T-cell (primary cell): ENCODE measurements at regions not wholly inside any gene's neighbourhood (a gene's known extent, or its start where the extent isn't known, plus 50 kb on each side); places are given as distances from the start of the nearest gene placed in this dataset.

Experiments
- ATAC-seq, 4 experiments: fragments of 200-7000 bp in 3 of 4; fragments of 150-1000 bp in 1 of 4; cut with Tn5 transposase; replicated peaks in 1 of 4; 1 replicate in 3 of 4; 2 replicates in 1 of 4; pipeline ENCODE4 v1.10.0; 2021; ENCODE audit warnings: moderate library complexity in 3 of 4, mild to moderate bottlenecking in 2 of 4, moderate number of reproducible peaks in 1 of 4
- CTCF ChIA-PET, 2 donors: fragments of 300-600 bp; sonication (Branson Sonifier 250); formaldehyde crosslinking; loops; one replicate each; lab custom pipeline; 2022; ENCODE audit warnings: antibody characterized with exemption in 2 of 2; lab: Charles Lee
- POLR2A ChIA-PET, 2 donors: fragments of 300-600 bp; sonication (Branson Sonifier 250); formaldehyde crosslinking; loops; one replicate each; lab custom pipeline; 2022; ENCODE audit warnings: antibody characterized with exemption in 2 of 2; lab: Charles Lee
- DNase-seq, 35 experiments: peaks; one replicate each; pipeline versions ENCODE4 v3.0.0 to v3.0.0-alpha.2; 2013 to 2023
- H3K27ac ChIP-seq: one replicate; pipeline ENCODE4 v1.5.1; 2013; ENCODE audit warnings: low read length
- H3K27me3 ChIP-seq, 2 experiments: replicated peaks in 1 of 2; 1 replicate in 1 of 2; 2 replicates in 1 of 2; pipeline versions ENCODE4 v1.6.1 to v1.7.0; 2013; ENCODE audit warnings: low read length in 1 of 2, mixed read lengths in 1 of 2; ENCODE audit not compliant: control insufficient read depth in 2 of 2, insufficient read depth in 2 of 2; ENCODE audit errors: extremely low read depth in 1 of 2
- H3K36me3 ChIP-seq, 2 donors: 1 replicate in 1 of 2; 2 replicates in 1 of 2; pipeline versions ENCODE4 v1.6.1 to v1.7.0; 2013; ENCODE audit warnings: low read length in 1 of 2; ENCODE audit not compliant: control insufficient read depth in 2 of 2, insufficient read depth in 1 of 2; ENCODE audit errors: extremely low read depth in 1 of 2
- H3K4me1 ChIP-seq, 2 experiments: 1 replicate in 1 of 2; 2 replicates in 1 of 2; pipeline versions ENCODE4 v1.6.1 to v1.7.0; 2013; ENCODE audit warnings: low read length in 2 of 2, mixed read lengths in 1 of 2; ENCODE audit not compliant: insufficient read depth in 2 of 2, control insufficient read depth in 1 of 2; ENCODE audit errors: extremely low read depth in 1 of 2
- H3K4me3 ChIP-seq, 2 donors: 1 replicate in 1 of 2; 2 replicates in 1 of 2; pipeline versions ENCODE4 v1.5.1 to v1.7.0; 2013; ENCODE audit warnings: mild to moderate bottlenecking in 2 of 2, low read length in 1 of 2, moderate library complexity in 1 of 2; ENCODE audit not compliant: control insufficient read depth in 1 of 2; ENCODE audit errors: extremely low read depth in 1 of 2
- H3K9me3 ChIP-seq: 2 replicates; pipeline ENCODE4 v1.7.0; 2013
- H3K27ac Mint-ChIP-seq, 2 donors: one replicate each; pipeline ENCODE4 v1.8.0; 2020 to 2021; ENCODE audit warnings: mild to moderate bottlenecking in 2 of 2, mixed read lengths in 2 of 2
- H3K27me3 Mint-ChIP-seq, 2 donors: one replicate each; pipeline ENCODE4 v1.8.0; 2021 to 2022; ENCODE audit warnings: mixed read lengths in 2 of 2
- H3K36me3 Mint-ChIP-seq: one replicate; pipeline ENCODE4 v1.8.0; 2021; ENCODE audit warnings: mixed read lengths
- H3K4me1 Mint-ChIP-seq, 3 donors: one replicate each; pipeline ENCODE4 v1.8.0; 2020 to 2022; ENCODE audit warnings: mixed read lengths in 3 of 3, mild to moderate bottlenecking in 1 of 3
- H3K4me3 Mint-ChIP-seq, 3 donors: one replicate each; pipeline ENCODE4 v1.8.0; 2020 to 2022; ENCODE audit warnings: mild to moderate bottlenecking in 3 of 3, mixed read lengths in 3 of 3, moderate library complexity in 3 of 3
- H3K9me3 Mint-ChIP-seq, 3 donors: one replicate each; pipeline ENCODE4 v1.8.0; 2020 to 2022; ENCODE audit warnings: mixed read lengths in 3 of 3
- WGBS: methylation state at CpG from one replicate; pipeline ENCODE4 v1.1.5; 2013; ENCODE audit warnings: missing lambda C conversion rate; ENCODE audit not compliant: insufficient coverage; 5-methylcytosine and 5-hydroxymethylcytosine counted together

- Histone ChIP-seq H3K36me3 (no peaks in the 10 kb centered on the region), H3K4me3 (no peak overlapping the region), H3K9me3 (no peaks in the 10 kb centered on the region), H3K27me3 (peaks cover 0 to 23% of the 10 kb centered on the region in 2 experiments), H3K4me1 (no peaks in the 10 kb centered on the region), H3K27ac (no peak overlapping the region)
- no peak for DNase-seq
- Mint-ChIP-seq H3K4me3 (no peak overlapping the region), H3K4me1 (peaks cover 0 to 7% (median 4%) of the 10 kb centered on the region in 3 donors), H3K36me3 (no peaks in the 10 kb centered on the region), H3K9me3 (no peaks in the 10 kb centered on the region), H3K27me3 (peaks cover 12 to 31% of the 10 kb centered on the region in 2 donors), H3K27ac (no peak overlapping the region)
- WGBS, result 97% methylated on average over 6 of the region's 10 CpGs
- no peak for ATAC-seq
- CTCF ChIA-PET, result interaction anchor here in 1 of 2 donors (0.7 kb wide), 1 partner anchor 1037 kb away, joined by 7 read pairs; no protein-coding TSS in a partner anchor
- POLR2A ChIA-PET, result no interaction called here
These were observed 379.0 kb downstream of the THBS2 start for GRCh38 chr6:168874637-168875036.

GRCh38 chr6:168873278-168874190 is 380.1 kb downstream of the THBS2 start:
- Mint-ChIP-seq H3K27me3 (peaks cover 19 to 31% of the 10 kb centered on the region in 2 donors), H3K9me3 (no peaks in the 10 kb centered on the region), H3K36me3 (no peaks in the 10 kb centered on the region), H3K27ac (no peak overlapping the region), H3K4me1 (peaks cover 0 to 7% (median 4%) of the 10 kb centered on the region in 3 donors), H3K4me3 (no peak overlapping the region)
- DNase-seq (no peak), ATAC-seq (no peak)
- WGBS, result 88% methylated on average over 35 of the region's 38 CpGs
- ChIA-PET POLR2A (no interaction called here), CTCF (no interaction called here)
- Histone ChIP-seq H3K27me3 (peaks cover 0 to 23% of the 10 kb centered on the region in 2 experiments), H3K4me3 (no peak overlapping the region), H3K36me3 (no peaks in the 10 kb centered on the region), H3K27ac (no peak overlapping the region), H3K4me1 (no peaks in the 10 kb centered on the region), H3K9me3 (no peaks in the 10 kb centered on the region)

GRCh38 chr6:168871642-168872315 is 381.9 kb downstream of the THBS2 start:
- H3K27me3 Mint-ChIP-seq, result peaks cover 18 to 24% of the 10 kb centered on the region in 2 donors
- no peak for DNase-seq
- Histone ChIP-seq H3K36me3 (no peaks in the 10 kb centered on the region), H3K9me3 (no peaks in the 10 kb centered on the region), H3K27me3 (peaks cover 0 to 20% of the 10 kb centered on the region in 2 experiments), H3K27ac (no peak overlapping the region), H3K4me3 (no peak overlapping the region), H3K4me1 (no peaks in the 10 kb centered on the region)
- ChIA-PET CTCF (no interaction called here), POLR2A (interaction anchor here in 1 of 2 donors (0.6 kb wide), 1 partner anchor 26 kb away, joined by 3 read pairs; no protein-coding TSS in a partner anchor)
- H3K27ac Mint-ChIP-seq, result no peak overlapping the region
- H3K36me3 Mint-ChIP-seq, result no peaks in the 10 kb centered on the region
- no peak for ATAC-seq
- no peaks in the 10 kb centered on the region for H3K9me3 Mint-ChIP-seq
- H3K4me3 Mint-ChIP-seq, result no peak overlapping the region
- no peaks in the 10 kb centered on the region for H3K4me1 Mint-ChIP-seq
- 72% methylated on average over 15 of the region's 20 CpGs for whole genome bisulfite sequencing

GRCh38 chr6:168870982-168871381 is 382.7 kb downstream of the THBS2 start:
- Mint-ChIP-seq H3K9me3 (no peaks in the 10 kb centered on the region), H3K4me3 (no peak overlapping the region), H3K4me1 (no peaks in the 10 kb centered on the region), H3K27ac (no peak overlapping the region), H3K27me3 (peaks cover 12 to 20% of the 10 kb centered on the region in 2 donors), H3K36me3 (no peaks in the 10 kb centered on the region)
- ChIA-PET POLR2A (no interaction called here), CTCF (no interaction called here)
- Histone ChIP-seq H3K4me1 (no peaks in the 10 kb centered on the region), H3K27ac (no peak overlapping the region), H3K36me3 (no peaks in the 10 kb centered on the region), H3K27me3 (peaks cover 0 to 20% of the 10 kb centered on the region in 2 experiments), H3K9me3 (no peaks in the 10 kb centered on the region), H3K4me3 (no peak overlapping the region)
- DNase-seq (no peak), ATAC-seq (no peak)
- 78% methylated on average over 11 of the region's 13 CpGs for WGBS

DNA sequence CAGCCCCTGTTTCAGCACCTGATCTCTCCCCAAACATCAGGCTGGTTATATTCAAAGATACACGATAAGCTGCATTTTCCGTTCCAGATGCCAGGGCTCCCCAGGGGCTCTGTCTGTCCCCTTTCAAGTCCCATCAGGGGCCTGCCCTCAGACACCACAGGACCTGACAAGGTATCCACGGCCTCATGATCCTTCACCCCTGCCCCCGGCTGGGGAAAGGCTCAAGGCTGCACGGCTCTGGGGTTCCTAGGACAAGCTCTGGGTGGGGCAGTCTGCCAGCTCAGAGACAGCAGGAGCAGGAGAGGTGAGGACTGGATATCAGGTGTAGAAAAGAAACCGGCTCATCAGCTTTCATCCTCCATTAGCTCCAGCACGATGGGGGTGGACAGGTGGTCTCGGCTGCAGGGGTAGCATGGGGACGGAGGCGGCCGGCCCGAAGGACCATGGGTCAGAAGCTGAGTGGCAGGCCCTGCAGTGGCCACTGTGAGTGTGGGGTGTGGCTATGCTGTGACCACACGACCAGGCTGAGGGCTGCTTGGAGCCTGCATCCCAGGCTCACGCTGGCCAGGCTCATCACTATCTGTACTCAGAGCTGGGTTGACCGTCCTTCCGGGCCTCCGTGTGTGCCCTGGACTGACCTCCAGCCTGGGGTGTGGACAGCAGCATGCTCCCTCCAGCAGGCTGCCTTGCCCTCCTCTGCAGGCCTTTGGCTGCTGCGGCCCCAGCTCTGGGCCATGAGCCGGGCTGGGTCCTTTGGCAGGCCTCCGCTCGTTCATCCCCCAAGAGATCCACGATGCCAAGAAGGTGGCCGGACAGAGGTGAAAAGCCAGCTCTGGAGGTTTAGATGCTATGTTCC is 386.2 kb downstream of the THBS2 start:
- H3K9me3 Mint-ChIP-seq, result no peaks in the 10 kb centered on the region

GRCh38 chr6:168866534-168866933 is 387.1 kb downstream of the THBS2 start:
- WGBS, result 77% methylated on average over 5 of the region's 5 CpGs
- Mint-ChIP-seq H3K4me1 (no peaks in the 10 kb centered on the region), H3K36me3 (no peaks in the 10 kb centered on the region), H3K9me3 (no peaks in the 10 kb centered on the region), H3K27ac (no peak overlapping the region), H3K4me3 (no peak overlapping the region), H3K27me3 (peaks cover 3 to 7% of the 10 kb centered on the region in 2 donors)
- ATAC-seq (peak in 1 of 4 experiments; percentile 19), DNase-seq (no peak)
- H3K27me3 ChIP-seq, result peaks cover 0 to 10% of the 10 kb centered on the region in 2 experiments
- CTCF ChIA-PET, result no interaction called here
- POLR2A ChIA-PET, result no interaction called here
- H3K36me3 ChIP-seq, result no peaks in the 10 kb centered on the region
- H3K27ac ChIP-seq, result no peak overlapping the region
- H3K9me3 ChIP-seq, result no peaks in the 10 kb centered on the region
- H3K4me3 ChIP-seq, result no peak overlapping the region
- H3K4me1 ChIP-seq, result no peaks in the 10 kb centered on the region

More for the DNA sequence above, 386.2 kb downstream of the THBS2 start:
- ATAC-seq (no peak), DNase-seq (no peak)
- ChIA-PET POLR2A (no interaction called here), CTCF (interaction anchor here in 1 of 2 donors (0.5 kb wide), 1 partner anchor 8 kb away, joined by 13 read pairs; no protein-coding TSS in a partner anchor)
- Mint-ChIP-seq H3K27ac (no peak overlapping the region), H3K36me3 (no peaks in the 10 kb centered on the region), H3K27me3 (peaks cover 6 to 7% of the 10 kb centered on the region in 2 donors), H3K4me3 (no peak overlapping the region), H3K4me1 (no peaks in the 10 kb centered on the region)
- H3K4me3 ChIP-seq, result no peak overlapping the region
- H3K36me3 ChIP-seq, result no peaks in the 10 kb centered on the region
- H3K27ac ChIP-seq, result no peak overlapping the region
- peaks cover 0 to 14% of the 10 kb centered on the region in 2 experiments for H3K27me3 ChIP-seq
- 95% methylated on average over 21 of the region's 23 CpGs for WGBS
- no peaks in the 10 kb centered on the region for H3K4me1 ChIP-seq
- no peaks in the 10 kb centered on the region for H3K9me3 ChIP-seq
